OCI-LY7 (cell line): ENCODE measurements at regions not wholly inside any gene's neighbourhood (a gene's known extent, or its start where the extent isn't known, plus 50 kb on each side); places are given as distances from the start of the nearest gene placed in this dataset.

ENCODE experiments used
- BruUV-seq: library from RNA; stranded (reverse); fragments of 400-500 nt; replicated peaks from 2 replicates; lab custom pipeline; 2021; lab: Mats Ljungman, UMichigan
- CTCF ChIA-PET: fragments of 300-600 bp; sonication (Branson Sonifier 250); formaldehyde crosslinking; loops from one replicate; lab custom pipeline; 2022; ENCODE audit warnings: antibody characterized with exemption; ENCODE audit not compliant: unreplicated experiment; lab: Charles Lee
- POLR2A ChIA-PET: fragments of 300-600 bp; sonication (Branson Sonifier 250); formaldehyde crosslinking; loops from one replicate; lab custom pipeline; 2022; ENCODE audit warnings: antibody characterized with exemption; lab: Charles Lee
- DNase-seq: peaks from one replicate; pipeline ENCODE4 v3.0.0-alpha.2; 2015; ENCODE audit warnings: low spot score
- H2AFZ ChIP-seq: fragments of 200-600 bp; sonication (generic), shearing (Covaris generic); 2 replicates; pipeline ENCODE4 v1.6.1; 2014; ENCODE audit warnings: mild to moderate bottlenecking, antibody characterized with exemption, low read length, moderate library complexity
- H3K27ac ChIP-seq: fragments of 200-600 bp; sonication (generic); 2 replicates; pipeline ENCODE4 v1.5.1; 2014; ENCODE audit warnings: mixed run types, low read depth, mild to moderate bottlenecking, moderate library complexity, low read length, inconsistent platforms; ENCODE audit not compliant: poor library complexity, severe bottlenecking
- H3K36me3 ChIP-seq: fragments of 200-600 bp; sonication (generic); 2 replicates; pipeline ENCODE4 v1.6.1; 2014; ENCODE audit warnings: mild to moderate bottlenecking, antibody characterized with exemption, low read length, moderate library complexity, mixed read lengths; ENCODE audit not compliant: insufficient read depth
- H3K4me1 ChIP-seq: fragments of 200-600 bp; sonication (generic); 2 replicates; pipeline ENCODE4 v1.5.1; 2014; ENCODE audit warnings: mild to moderate bottlenecking, low read length; ENCODE audit not compliant: insufficient read depth, poor library complexity, severe bottlenecking
- H3K4me2 ChIP-seq: fragments of 200-600 bp; sonication (generic); 2 replicates; pipeline ENCODE4 v1.6.1; 2014; ENCODE audit warnings: mild to moderate bottlenecking, low read length
- H3K4me3 ChIP-seq: fragments of 200-600 bp; sonication (generic); 2 replicates; pipeline ENCODE4 v1.5.1; 2014; ENCODE audit warnings: mild to moderate bottlenecking, low read depth, low read length; ENCODE audit not compliant: poor library complexity, severe bottlenecking
- H3K79me2 ChIP-seq: fragments of 200-600 bp; sonication (generic); 2 replicates; pipeline ENCODE4 v1.6.1; 2016; ENCODE audit warnings: low read depth, mild to moderate bottlenecking, low read length, moderate library complexity, mixed read lengths; ENCODE audit not compliant: insufficient read depth
- H3K9me2 ChIP-seq: fragments of 200-600 bp; sonication (generic); 2 replicates; pipeline ENCODE4 v1.6.1; 2016; ENCODE audit warnings: mild to moderate bottlenecking, low read length, mixed read lengths; ENCODE audit not compliant: insufficient read depth
- H3K9me3 ChIP-seq: fragments of 200-600 bp; sonication (generic); 2 replicates; pipeline ENCODE4 v1.6.1; 2014; ENCODE audit warnings: mild to moderate bottlenecking, mixed run types, low read length, mixed read lengths
- H4K20me1 ChIP-seq: fragments of 200-600 bp; sonication (generic); 2 replicates; pipeline ENCODE4 v1.6.1; 2014; ENCODE audit warnings: mild to moderate bottlenecking, antibody characterized with exemption, low read length, moderate library complexity, mixed read lengths; ENCODE audit not compliant: insufficient read depth
- CTCF ChIP-seq: fragments of 200-600 bp; sonication (generic); conservative IDR thresholded peaks from 2 replicates; pipeline ENCODE4 v1.5.1; 2014; ENCODE audit warnings: mild to moderate bottlenecking, antibody characterized with exemption, low read length, moderate library complexity, mixed read lengths
- EZH2phosphoT487 ChIP-seq: fragments of 200-600 bp; sonication (generic); IDR thresholded peaks from 2 replicates; pipeline ENCODE4 v1.6.1; 2018; ENCODE audit warnings: low read depth, borderline replicate concordance, mild to moderate bottlenecking, mixed run types, antibody characterized with exemption, low read length, moderate library complexity, mixed read lengths
- intact Hi-C: fragments of 100-400 bp; cut with micrococcal nuclease; formaldehyde crosslinking; loops from one replicate; pipeline ENCODE4 v1.10.0; 2022; ENCODE audit not compliant: unreplicated experiment

GRCh38 chr5:114928644-114929462 lies 240.9 kb downstream of the TRIM36 start:
- H3K36me3 ChIP-seq, result no peaks in the 10 kb centered on the region
- no peak overlapping the region for H3K4me3 ChIP-seq
- no peak overlapping the region for H2AFZ ChIP-seq
- H3K79me2 ChIP-seq, result no peaks in the 10 kb centered on the region
- BruUV-seq, result no TSS peak
- no peaks in the 10 kb centered on the region for H3K9me3 ChIP-seq
- H3K9me2 ChIP-seq, result no peaks in the 10 kb centered on the region
- H3K4me1 ChIP-seq, result no peaks in the 10 kb centered on the region
- no peak for DNase-seq
- POLR2A ChIA-PET, result no interaction called here
- H3K27ac ChIP-seq, result no peak overlapping the region
- H4K20me1 ChIP-seq, result no peaks in the 10 kb centered on the region
- CTCF ChIA-PET, result no interaction called here
- intact Hi-C loops, result no loop called here
- no peak for TF ChIP-seq CTCF
- TF ChIP-seq EZH2phosphoT487, result no peak
- no peak overlapping the region for H3K4me2 ChIP-seq

- Histone ChIP-seq H3K4me3 (no peak overlapping the region), H3K36me3 (no peaks in the 10 kb centered on the region), H4K20me1 (no peaks in the 10 kb centered on the region), H3K9me2 (no peaks in the 10 kb centered on the region), H2AFZ (no peak overlapping the region), H3K9me3 (no peaks in the 10 kb centered on the region), H3K79me2 (no peaks in the 10 kb centered on the region), H3K27ac (no peak overlapping the region), H3K4me2 (no peak overlapping the region), H3K4me1 (no peaks in the 10 kb centered on the region)
- POLR2A ChIA-PET, result no interaction called here
- BruUV-seq, result no TSS peak
- intact Hi-C loops, result no loop called here
- CTCF ChIA-PET, result no interaction called here
- no peak for DNase-seq
- TF ChIP-seq CTCF, result no peak
- TF ChIP-seq EZH2phosphoT487, result no peak
Measured at GRCh38 chr5:114924769-114925168, 244.9 kb downstream of the TRIM36 start.
